Astrocyte (in vitro differentiated cells and primary cell): ENCODE measurements at regions not wholly inside any gene's neighbourhood (a gene's known extent, or its start where the extent isn't known, plus 50 kb on each side); places are given as distances from the start of the nearest gene placed in this dataset.

Experiments
- DNase-seq: peaks from one replicate; pipeline ENCODE4 v3.0.0-alpha.2; 2010; ENCODE audit warnings: low read depth
- FAIRE-seq: peaks from 2 replicates; lab custom pipeline; 2011; peaks lifted over from hg19 to GRCh38; lab: Jason Lieb, UNC
- H2AFZ ChIP-seq: 2 replicates; pipeline ENCODE4 v1.6.0; 2012; ENCODE audit warnings: low read depth, low read length, inconsistent platforms
- H3K27ac ChIP-seq: 2 replicates; pipeline ENCODE4 v1.5.1; 2011; ENCODE audit warnings: low read depth, low read length, inconsistent platforms
- H3K27me3 ChIP-seq: 2 replicates; pipeline ENCODE4 v1.6.0; 2011; ENCODE audit warnings: low read length, inconsistent platforms; ENCODE audit not compliant: insufficient read depth
- H3K36me3 ChIP-seq: 2 replicates; pipeline ENCODE4 v1.5.1; 2011; ENCODE audit warnings: low read length, inconsistent platforms; ENCODE audit not compliant: insufficient read depth
- H3K4me1 ChIP-seq: 2 replicates; pipeline ENCODE4 v1.5.1; 2011; ENCODE audit warnings: low read length, inconsistent platforms; ENCODE audit not compliant: insufficient read depth
- H3K4me2 ChIP-seq: 2 replicates; pipeline ENCODE4 v1.6.0; 2012; ENCODE audit warnings: low read length, inconsistent platforms
- H3K4me3 ChIP-seq: 2 replicates; pipeline ENCODE4 v1.5.1; 2011; ENCODE audit warnings: low read depth, mild to moderate bottlenecking, low read length, inconsistent platforms; ENCODE audit not compliant: insufficient read depth
- H3K79me2 ChIP-seq: 2 replicates; pipeline ENCODE4 v1.6.0; 2012; ENCODE audit warnings: mild to moderate bottlenecking, low read length, inconsistent platforms; ENCODE audit not compliant: insufficient read depth
- H3K9ac ChIP-seq: 2 replicates; pipeline ENCODE4 v1.6.0; 2012; ENCODE audit warnings: mild to moderate bottlenecking, low read length, inconsistent platforms
- H3K9me3 ChIP-seq: 2 replicates; pipeline ENCODE4 v1.5.1; 2012; ENCODE audit warnings: low read depth, mild to moderate bottlenecking, low read length, inconsistent platforms; ENCODE audit not compliant: insufficient read depth
- H4K20me1 ChIP-seq: 2 replicates; pipeline ENCODE4 v1.6.0; 2012; ENCODE audit warnings: low read length, inconsistent platforms; ENCODE audit not compliant: insufficient read depth
- H3K27ac Mint-ChIP-seq: one replicate; pipeline ENCODE4 v1.8.0; 2021; ENCODE audit warnings: mild to moderate bottlenecking, mixed read lengths; ENCODE audit not compliant: unreplicated experiment
- H3K27me3 Mint-ChIP-seq: one replicate; pipeline ENCODE4 v1.8.0; 2021; ENCODE audit warnings: low read depth, mixed read lengths; ENCODE audit not compliant: unreplicated experiment
- H3K36me3 Mint-ChIP-seq: one replicate; pipeline ENCODE4 v1.8.0; 2021; ENCODE audit warnings: low read depth, mixed read lengths; ENCODE audit not compliant: unreplicated experiment
- H3K4me1 Mint-ChIP-seq: one replicate; pipeline ENCODE4 v1.8.0; 2021; ENCODE audit warnings: low read depth, mixed read lengths; ENCODE audit not compliant: unreplicated experiment
- H3K4me3 Mint-ChIP-seq: one replicate; pipeline ENCODE4 v1.8.0; 2021; ENCODE audit warnings: mild to moderate bottlenecking, moderate library complexity, mixed read lengths; ENCODE audit not compliant: unreplicated experiment
- H3K9me3 Mint-ChIP-seq: one replicate; pipeline ENCODE4 v1.8.0; 2021; ENCODE audit warnings: mild to moderate bottlenecking, mixed read lengths; ENCODE audit not compliant: unreplicated experiment
- CTCF ChIP-seq: IDR thresholded peaks from 2 replicates; pipeline ENCODE4 v1.5.1; 2011; ENCODE audit warnings: low read depth, mild to moderate bottlenecking, inconsistent platforms, low read length, moderate library complexity; ENCODE audit not compliant: insufficient read depth
- EZH2 ChIP-seq: IDR thresholded peaks from 2 replicates; pipeline ENCODE4 v1.6.1; 2012; ENCODE audit warnings: mild to moderate bottlenecking, low read length, inconsistent platforms; ENCODE audit not compliant: insufficient read depth

- Mint-ChIP-seq H3K4me3 (no peak overlapping the region), H3K36me3 (no peaks in the 10 kb centered on the region), H3K9me3 (peaks cover 13% of the 10 kb centered on the region), H3K27me3 (no peaks in the 10 kb centered on the region), H3K4me1 (peaks cover 12% of the 10 kb centered on the region), H3K27ac (no peak overlapping the region)
- H3K36me3 ChIP-seq: no peaks in the 10 kb centered on the region
- no peaks in the 10 kb centered on the region for H4K20me1 ChIP-seq
- DNase-seq (no peak), FAIRE-seq (no peak)
- H3K9ac ChIP-seq: no peak overlapping the region
- TF ChIP-seq CTCF (no peak), EZH2 (no peak)
- no peaks in the 10 kb centered on the region for H3K4me1 ChIP-seq
- H3K27ac ChIP-seq: no peak overlapping the region
- H3K4me2 ChIP-seq: no peak overlapping the region
- H2AFZ ChIP-seq: no peak overlapping the region
- no peaks in the 10 kb centered on the region for H3K9me3 ChIP-seq
- H3K27me3 ChIP-seq: no peaks in the 10 kb centered on the region
- H3K4me3 ChIP-seq: no peak overlapping the region
- no peaks in the 10 kb centered on the region for H3K79me2 ChIP-seq
Observed at GRCh38 chr5:158544388-158545339, 555.1 kb downstream of the EBF1 start.

GRCh38 chr5:158543539-158544387 lies 556.0 kb downstream of the EBF1 start:
- no peaks in the 10 kb centered on the region for H3K36me3 ChIP-seq
- peak; percentile 68 for DNase-seq
- H3K27me3 Mint-ChIP-seq: no peaks in the 10 kb centered on the region
- H3K27ac Mint-ChIP-seq: peak overlapping the region; percentile 75
- H3K9me3 Mint-ChIP-seq: peaks cover 7% of the 10 kb centered on the region
- peak overlapping the region; percentile 54 for H3K4me2 ChIP-seq
- H3K4me1 Mint-ChIP-seq: peaks cover 6% of the 10 kb centered on the region
- peak overlapping the region; percentile 9 for H3K9ac ChIP-seq
- H3K4me3 ChIP-seq: no peak overlapping the region
- peak; percentile 17 for FAIRE-seq
- no peaks in the 10 kb centered on the region for H3K9me3 ChIP-seq
- no peaks in the 10 kb centered on the region for H4K20me1 ChIP-seq
- H3K27ac ChIP-seq: peak overlapping the region; percentile 48
- H3K27me3 ChIP-seq: no peaks in the 10 kb centered on the region
- H3K36me3 Mint-ChIP-seq: no peaks in the 10 kb centered on the region
- H3K4me1 ChIP-seq: no peaks in the 10 kb centered on the region
- H3K4me3 Mint-ChIP-seq: no peak overlapping the region
- no peak for TF ChIP-seq CTCF
- TF ChIP-seq EZH2: no peak
- H2AFZ ChIP-seq: no peak overlapping the region
- no peaks in the 10 kb centered on the region for H3K79me2 ChIP-seq
